Prostate gland (tissue), 2 donors: ENCODE measurements at regions not wholly inside any gene's neighbourhood (a gene's known extent, or its start where the extent isn't known, plus 50 kb on each side); places are given as distances from the start of the nearest gene placed in this dataset.

Experiments
- DNase-seq: peaks from one replicate; pipeline ENCODE4 v3.0.0-alpha.2; 2019; ENCODE audit warnings: low spot score
- H3K27ac ChIP-seq, 2 donors: fragments of 200-600 bp; sonication (generic); 2 replicates each; pipeline ENCODE4 v1.5.1; 2017 to 2019
- H3K27me3 ChIP-seq: fragments of 200-600 bp; sonication (generic); replicated peaks from 2 replicates; pipeline ENCODE4 v1.5.1; 2019; ENCODE audit not compliant: insufficient read depth
- H3K36me3 ChIP-seq, 2 donors: fragments of 200-600 bp; sonication (generic); 1 replicate in 1 of 2; 2 replicates in 1 of 2; pipeline versions ENCODE4 v1.5.1 to v1.8.1; 2017 to 2019
- H3K4me1 ChIP-seq: fragments of 200-600 bp; sonication (generic); replicated peaks from 2 replicates; pipeline ENCODE4 v1.5.1; 2019
- H3K4me3 ChIP-seq, 2 donors: fragments of 200-600 bp; sonication (generic); 2 replicates each; pipeline ENCODE4 v1.5.1; 2017 to 2019
- H3K9me3 ChIP-seq: fragments of 200-600 bp; sonication (generic); 2 replicates; pipeline ENCODE4 v1.5.1; 2017
- CTCF ChIP-seq, 4 experiments: fragments of 200-600 bp in 2 of 4; fragments of 450-650 bp in 2 of 4; sonication (generic) in 2 of 4; IDR thresholded peaks; 1 replicate in 3 of 4; 2 replicates in 1 of 4; pipeline ENCODE4 v1.5.1; 2016 to 2019; ENCODE audit warnings: antibody characterized with exemption in 4 of 4, mild to moderate bottlenecking in 2 of 4, moderate library complexity in 2 of 4
- POLR2A ChIP-seq: fragments of 450-650 bp; IDR thresholded peaks from one replicate; pipeline ENCODE4 v1.6.1; 2016; ENCODE audit warnings: antibody characterized with exemption, mild to moderate bottlenecking
- POLR2AphosphoS5 ChIP-seq: sonication (generic); formaldehyde crosslinking; IDR thresholded peaks from one replicate; pipeline ENCODE4 v1.6.1; 2017; ENCODE audit warnings: antibody characterized with exemption
- WGBS: methylation state at CpG from one replicate; pipeline ENCODE4 v1.1.5; 2018; 5-methylcytosine and 5-hydroxymethylcytosine counted together
- intact Hi-C: fragments of 100-400 bp; cut with DNase I; formaldehyde crosslinking; loops from one replicate; pipeline ENCODE4 v1.14.2; 2022

- no peak for DNase-seq
- H3K4me3 ChIP-seq, result no peak overlapping the region
- intact Hi-C loops, result no loop called here
- H3K4me1 ChIP-seq, result no peaks in the 10 kb centered on the region
- H3K27me3 ChIP-seq, result no peaks in the 10 kb centered on the region
- no peaks in the 10 kb centered on the region for H3K9me3 ChIP-seq
- no peaks in the 10 kb centered on the region for H3K36me3 ChIP-seq
- 67% methylated on average over 2 of the region's 2 CpGs for WGBS
- no peak overlapping the region for H3K27ac ChIP-seq
- TF ChIP-seq POLR2AphosphoS5 (no peak), POLR2A (no peak), CTCF (IDR thresholded peaks at IDR 0.05) (no peak)
Observed at GRCh38 chr17:14959106-14959648, 305.9 kb downstream of the PMP22 start.

GRCh38 chr17:14953405-14953804 is 311.7 kb downstream of the PMP22 start:
- Histone ChIP-seq H3K27me3 (no peaks in the 10 kb centered on the region), H3K36me3 (no peaks in the 10 kb centered on the region), H3K4me3 (no peak overlapping the region), H3K27ac (no peak overlapping the region), H3K4me1 (no peaks in the 10 kb centered on the region), H3K9me3 (no peaks in the 10 kb centered on the region)
- TF ChIP-seq CTCF (IDR thresholded peaks at IDR 0.05) (no peak), POLR2A (no peak), POLR2AphosphoS5 (no peak)
- no peak for DNase-seq
- intact Hi-C loops, result no loop called here
- WGBS, result 79% methylated on average over 5 of the region's 5 CpGs

- Histone ChIP-seq H3K4me1 (no peaks in the 10 kb centered on the region), H3K9me3 (no peaks in the 10 kb centered on the region), H3K27ac (no peak overlapping the region), H3K27me3 (no peaks in the 10 kb centered on the region), H3K4me3 (no peak overlapping the region), H3K36me3 (no peaks in the 10 kb centered on the region)
- no peak for DNase-seq
- intact Hi-C loops, result no loop called here
- WGBS, result 84% methylated on average over 2 of the region's 2 CpGs
- TF ChIP-seq POLR2AphosphoS5 (no peak), POLR2A (no peak), CTCF (IDR thresholded peaks at IDR 0.05) (no peak)
Observed at GRCh38 chr17:14950686-14951085, 314.4 kb downstream of the PMP22 start.

- DNase-seq, result no peak
- TF ChIP-seq CTCF (IDR thresholded peaks at IDR 0.05) (no peak), POLR2AphosphoS5 (no peak), POLR2A (no peak)
Observed at GRCh38 chr17:14950216-14950615, 314.9 kb downstream of the PMP22 start.

GRCh38 chr17:14947671-14948070 is 317.5 kb downstream of the PMP22 start:
- WGBS, result 90% methylated on average over 2 of the region's 2 CpGs
- TF ChIP-seq POLR2A, result no peak
- TF ChIP-seq POLR2AphosphoS5, result no peak
- no peak for TF ChIP-seq CTCF (IDR thresholded peaks at IDR 0.05)
- DNase-seq, result no peak

More at GRCh38 chr17:14950216-14950615, 314.9 kb downstream of the PMP22 start:
- H3K27ac ChIP-seq, result no peak overlapping the region
- no peaks in the 10 kb centered on the region for H3K27me3 ChIP-seq
- no peaks in the 10 kb centered on the region for H3K9me3 ChIP-seq
- H3K36me3 ChIP-seq, result no peaks in the 10 kb centered on the region
- intact Hi-C loops, result no loop called here
- 82% methylated on average over 3 of the region's 3 CpGs for WGBS
- no peaks in the 10 kb centered on the region for H3K4me1 ChIP-seq
- no peak overlapping the region for H3K4me3 ChIP-seq

More at GRCh38 chr17:14947671-14948070, 317.5 kb downstream of the PMP22 start:
- intact Hi-C loops, result no loop called here
- no peak overlapping the region for H3K4me3 ChIP-seq
- H3K4me1 ChIP-seq, result no peaks in the 10 kb centered on the region
- H3K36me3 ChIP-seq, result no peaks in the 10 kb centered on the region
- no peak overlapping the region for H3K27ac ChIP-seq
- H3K9me3 ChIP-seq, result no peaks in the 10 kb centered on the region
- no peaks in the 10 kb centered on the region for H3K27me3 ChIP-seq
